ENCODE measurements at regions not wholly inside any gene's neighbourhood (a gene's known extent, or its start where the extent isn't known, plus 50 kb on each side); places are given as distances from the start of the nearest gene placed in this dataset.
A peak's percentile ranks its signal among the peaks of the same experiment; 100 is the strongest.

GRCh38 chrX:13223868-13224567 is 95.8 kb downstream of the ATXN3L start:
- POLR2A ChIA-PET, result interaction anchor here (0.6 to 1.1 kb wide), 6 partner anchors 15 to 406 kb away, joined by 3 to 6 read pairs (median 4); no protein-coding TSS in a partner anchor
- H3K27ac ChIP-seq (ENCODE audit: extremely low read depth, low read depth, low read length), result peak overlapping the region; percentile 63
- TF ChIP-seq ZBTB20 (tag by site-specific recombination; IDR thresholded peaks at IDR 0.05) (no peak), SP7 (tag by site-specific recombination; IDR thresholded peaks at IDR 0.05) (0 out of 2 replicates have a peak, but pooled peaks have one; percentile 27), ZFP41 (tag by site-specific recombination; IDR thresholded peaks at IDR 0.05; ENCODE audit: borderline replicate concordance) (no peak), ZEB2 (tag by site-specific recombination; IDR thresholded peaks at IDR 0.05) (peak; percentile 36; the same call in 1 of the 2 replicates), KLF1 (tag by site-specific recombination; IDR thresholded peaks at IDR 0.05) (no peak), ZNF473 (tag by site-specific recombination; IDR thresholded peaks at IDR 0.05) (no peak), ZFP37 (tag by site-specific recombination; IDR thresholded peaks at IDR 0.05) (no peak), ZNF704 (tag by site-specific recombination; IDR thresholded peaks at IDR 0.05) (no peak), ZNF449 (tag by site-specific recombination; IDR thresholded peaks at IDR 0.05) (no peak), ZNF513 (tag by site-specific recombination; IDR thresholded peaks at IDR 0.05) (no peak), PRDM6 (tag by site-specific recombination; IDR thresholded peaks at IDR 0.05) (peak; percentile 49; the same call in 1 of the 2 replicates), ZNF600 (tag by site-specific recombination; IDR thresholded peaks at IDR 0.05) (peak; percentile 44; the same call in 1 of the 2 replicates), ZNF292 (tag by site-specific recombination; IDR thresholded peaks at IDR 0.05; ENCODE audit: borderline replicate concordance, low read depth) (no peak), ZNF580 (tag by site-specific recombination; IDR thresholded peaks at IDR 0.05) (no peak), ZFP69B (tag by site-specific recombination; IDR thresholded peaks at IDR 0.05) (no peak), OSR2 (tag by site-specific recombination; IDR thresholded peaks at IDR 0.05) (peak; percentile 82), ZNF843 (tag by site-specific recombination; IDR thresholded peaks at IDR 0.05) (no peak), ZNF311 (tag by site-specific recombination; IDR thresholded peaks at IDR 0.05; ENCODE audit: borderline replicate concordance) (no peak), ZNF211 (tag by site-specific recombination; IDR thresholded peaks at IDR 0.05; ENCODE audit: low read depth) (no peak), ZNF366 (tag by site-specific recombination; conservative IDR thresholded peaks at IDR 0.05) (0 out of 2 replicates have a peak, but pooled peaks have one; percentile 18), ZNF837 (tag by site-specific recombination; IDR thresholded peaks at IDR 0.05) (no peak), HOXD13 (CRISPR knock-in tag; IDR thresholded peaks at IDR 0.05; ENCODE audit: borderline replicate concordance) (peak; percentile 59; the same call in 1 of the 2 replicates), ZNF670 (tag by site-specific recombination; IDR thresholded peaks at IDR 0.05; ENCODE audit: low read depth) (no peak), ZNF423 (tag by site-specific recombination; IDR thresholded peaks at IDR 0.05) (no peak), ZNF518A (tag by site-specific recombination; conservative IDR thresholded peaks at IDR 0.05; ENCODE audit: low read depth) (0 out of 2 replicates have a peak, but pooled peaks have one; percentile 18), ZFHX2 (tag by site-specific recombination; conservative IDR thresholded peaks at IDR 0.05) (no peak)

More at GRCh38 chrX:13223868-13224567, 95.8 kb downstream of the ATXN3L start:
- H3K4me3 ChIP-seq (ENCODE audit: low read depth, low read length), result no peak overlapping the region
- H3K9me3 ChIP-seq (ENCODE audit: control insufficient read depth, insufficient read depth, low read depth, low read length), result no peaks in the 10 kb centered on the region
- H3K36me3 ChIP-seq (ENCODE audit: control insufficient read depth in 2 of 2, insufficient read depth in 1 of 2, low read length in 2 of 2), result no peaks in the 10 kb centered on the region
- CTCF ChIA-PET, result interaction anchor here (0.5 to 1.5 kb wide), 8 partner anchors 31 to 467 kb away, joined by 3 to 5 read pairs (median 4); no protein-coding TSS in a partner anchor
- peaks cover 34% of the 10 kb centered on the region for H3K4me1 ChIP-seq (ENCODE audit: control insufficient read depth, insufficient read depth, low read length)
